H1 (cell line): ENCODE measurements at regions not wholly inside any gene's neighbourhood (a gene's known extent, or its start where the extent isn't known, plus 50 kb on each side); places are given as distances from the start of the nearest gene placed in this dataset.

Experiments used
- ASH2L ChIP-seq: fragments of 200-600, 300-600 bp; sonication (generic); IDR thresholded peaks from one replicate; pipeline ENCODE4 v1.7.1; 2017; ENCODE audit warnings: low read length
- E2F6 ChIP-seq: IDR thresholded peaks from 2 replicates; pipeline ENCODE4 v1.6.1; 2012; ENCODE audit warnings: inconsistent platforms

- TF ChIP-seq E2F6, result no peak
- TF ChIP-seq ASH2L, result no peak
These were observed 861.5 kb downstream of the ANKRD7 start (continued) for GRCh38 chr7:119086026-119086425.
